ENCODE measurements at regions not wholly inside any gene's neighbourhood (a gene's known extent, or its start where the extent isn't known, plus 50 kb on each side); places are given as distances from the start of the nearest gene placed in this dataset.

DNA sequence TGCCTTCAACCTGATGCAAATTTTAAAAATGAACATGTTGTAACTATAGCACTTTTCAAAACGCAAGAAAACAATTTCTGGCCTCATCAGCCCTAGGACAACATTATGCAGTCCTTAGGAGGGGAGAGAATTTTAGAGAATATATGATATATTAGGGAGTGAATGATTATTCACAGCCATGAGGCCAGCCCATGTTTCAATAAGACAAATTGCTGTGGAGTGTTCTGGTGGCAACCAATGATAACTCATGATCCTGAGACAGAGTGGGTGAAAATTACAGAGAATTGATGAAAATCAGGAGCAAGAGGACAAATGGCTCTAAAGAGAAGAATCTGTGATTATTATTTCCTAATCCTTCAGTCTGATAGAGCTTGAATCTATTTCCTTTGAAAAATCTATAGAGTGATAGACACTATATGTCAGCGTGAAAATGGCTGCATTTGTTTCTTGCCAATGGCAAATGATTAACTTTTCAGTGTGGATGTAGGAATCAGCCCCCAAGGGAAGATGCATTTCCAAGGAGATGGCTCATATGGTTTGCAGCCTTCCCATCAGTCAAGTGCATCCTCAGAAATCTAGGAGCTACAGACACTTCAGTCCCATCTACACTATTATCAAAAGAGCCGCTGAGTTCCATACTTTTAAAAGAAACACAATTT lies 761.0 kb upstream of the ARRDC4 start:
- TF ChIP-seq, protein P1, sequence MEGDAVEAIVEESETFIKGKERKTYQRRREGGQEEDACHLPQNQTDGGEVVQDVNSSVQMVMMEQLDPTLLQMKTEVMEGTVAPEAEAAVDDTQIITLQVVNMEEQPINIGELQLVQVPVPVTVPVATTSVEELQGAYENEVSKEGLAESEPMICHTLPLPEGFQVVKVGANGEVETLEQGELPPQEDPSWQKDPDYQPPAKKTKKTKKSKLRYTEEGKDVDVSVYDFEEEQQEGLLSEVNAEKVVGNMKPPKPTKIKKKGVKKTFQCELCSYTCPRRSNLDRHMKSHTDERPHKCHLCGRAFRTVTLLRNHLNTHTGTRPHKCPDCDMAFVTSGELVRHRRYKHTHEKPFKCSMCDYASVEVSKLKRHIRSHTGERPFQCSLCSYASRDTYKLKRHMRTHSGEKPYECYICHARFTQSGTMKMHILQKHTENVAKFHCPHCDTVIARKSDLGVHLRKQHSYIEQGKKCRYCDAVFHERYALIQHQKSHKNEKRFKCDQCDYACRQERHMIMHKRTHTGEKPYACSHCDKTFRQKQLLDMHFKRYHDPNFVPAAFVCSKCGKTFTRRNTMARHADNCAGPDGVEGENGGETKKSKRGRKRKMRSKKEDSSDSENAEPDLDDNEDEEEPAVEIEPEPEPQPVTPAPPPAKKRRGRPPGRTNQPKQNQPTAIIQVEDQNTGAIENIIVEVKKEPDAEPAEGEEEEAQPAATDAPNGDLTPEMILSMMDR (IDR thresholded peaks at IDR 0.05 in 2 of 3, conservative IDR thresholded peaks at IDR 0.05 in 1 of 3; ENCODE audit: insufficient read depth in 2 of 3, low read depth in 1 of 3, low read length in 3 of 3): no peak
- no peak for TF ChIP-seq SRF (CRISPR knock-in tag; IDR thresholded peaks at IDR 0.05)
- TF ChIP-seq, protein P2, sequence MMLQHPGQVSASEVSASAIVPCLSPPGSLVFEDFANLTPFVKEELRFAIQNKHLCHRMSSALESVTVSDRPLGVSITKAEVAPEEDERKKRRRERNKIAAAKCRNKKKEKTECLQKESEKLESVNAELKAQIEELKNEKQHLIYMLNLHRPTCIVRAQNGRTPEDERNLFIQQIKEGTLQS (IDR thresholded peaks at IDR 0.05): no peak
- TF ChIP-seq, protein P2 (CRISPR knock-in tag; conservative IDR thresholded peaks at IDR 0.05): no peak
- TF ChIP-seq, protein P3, sequence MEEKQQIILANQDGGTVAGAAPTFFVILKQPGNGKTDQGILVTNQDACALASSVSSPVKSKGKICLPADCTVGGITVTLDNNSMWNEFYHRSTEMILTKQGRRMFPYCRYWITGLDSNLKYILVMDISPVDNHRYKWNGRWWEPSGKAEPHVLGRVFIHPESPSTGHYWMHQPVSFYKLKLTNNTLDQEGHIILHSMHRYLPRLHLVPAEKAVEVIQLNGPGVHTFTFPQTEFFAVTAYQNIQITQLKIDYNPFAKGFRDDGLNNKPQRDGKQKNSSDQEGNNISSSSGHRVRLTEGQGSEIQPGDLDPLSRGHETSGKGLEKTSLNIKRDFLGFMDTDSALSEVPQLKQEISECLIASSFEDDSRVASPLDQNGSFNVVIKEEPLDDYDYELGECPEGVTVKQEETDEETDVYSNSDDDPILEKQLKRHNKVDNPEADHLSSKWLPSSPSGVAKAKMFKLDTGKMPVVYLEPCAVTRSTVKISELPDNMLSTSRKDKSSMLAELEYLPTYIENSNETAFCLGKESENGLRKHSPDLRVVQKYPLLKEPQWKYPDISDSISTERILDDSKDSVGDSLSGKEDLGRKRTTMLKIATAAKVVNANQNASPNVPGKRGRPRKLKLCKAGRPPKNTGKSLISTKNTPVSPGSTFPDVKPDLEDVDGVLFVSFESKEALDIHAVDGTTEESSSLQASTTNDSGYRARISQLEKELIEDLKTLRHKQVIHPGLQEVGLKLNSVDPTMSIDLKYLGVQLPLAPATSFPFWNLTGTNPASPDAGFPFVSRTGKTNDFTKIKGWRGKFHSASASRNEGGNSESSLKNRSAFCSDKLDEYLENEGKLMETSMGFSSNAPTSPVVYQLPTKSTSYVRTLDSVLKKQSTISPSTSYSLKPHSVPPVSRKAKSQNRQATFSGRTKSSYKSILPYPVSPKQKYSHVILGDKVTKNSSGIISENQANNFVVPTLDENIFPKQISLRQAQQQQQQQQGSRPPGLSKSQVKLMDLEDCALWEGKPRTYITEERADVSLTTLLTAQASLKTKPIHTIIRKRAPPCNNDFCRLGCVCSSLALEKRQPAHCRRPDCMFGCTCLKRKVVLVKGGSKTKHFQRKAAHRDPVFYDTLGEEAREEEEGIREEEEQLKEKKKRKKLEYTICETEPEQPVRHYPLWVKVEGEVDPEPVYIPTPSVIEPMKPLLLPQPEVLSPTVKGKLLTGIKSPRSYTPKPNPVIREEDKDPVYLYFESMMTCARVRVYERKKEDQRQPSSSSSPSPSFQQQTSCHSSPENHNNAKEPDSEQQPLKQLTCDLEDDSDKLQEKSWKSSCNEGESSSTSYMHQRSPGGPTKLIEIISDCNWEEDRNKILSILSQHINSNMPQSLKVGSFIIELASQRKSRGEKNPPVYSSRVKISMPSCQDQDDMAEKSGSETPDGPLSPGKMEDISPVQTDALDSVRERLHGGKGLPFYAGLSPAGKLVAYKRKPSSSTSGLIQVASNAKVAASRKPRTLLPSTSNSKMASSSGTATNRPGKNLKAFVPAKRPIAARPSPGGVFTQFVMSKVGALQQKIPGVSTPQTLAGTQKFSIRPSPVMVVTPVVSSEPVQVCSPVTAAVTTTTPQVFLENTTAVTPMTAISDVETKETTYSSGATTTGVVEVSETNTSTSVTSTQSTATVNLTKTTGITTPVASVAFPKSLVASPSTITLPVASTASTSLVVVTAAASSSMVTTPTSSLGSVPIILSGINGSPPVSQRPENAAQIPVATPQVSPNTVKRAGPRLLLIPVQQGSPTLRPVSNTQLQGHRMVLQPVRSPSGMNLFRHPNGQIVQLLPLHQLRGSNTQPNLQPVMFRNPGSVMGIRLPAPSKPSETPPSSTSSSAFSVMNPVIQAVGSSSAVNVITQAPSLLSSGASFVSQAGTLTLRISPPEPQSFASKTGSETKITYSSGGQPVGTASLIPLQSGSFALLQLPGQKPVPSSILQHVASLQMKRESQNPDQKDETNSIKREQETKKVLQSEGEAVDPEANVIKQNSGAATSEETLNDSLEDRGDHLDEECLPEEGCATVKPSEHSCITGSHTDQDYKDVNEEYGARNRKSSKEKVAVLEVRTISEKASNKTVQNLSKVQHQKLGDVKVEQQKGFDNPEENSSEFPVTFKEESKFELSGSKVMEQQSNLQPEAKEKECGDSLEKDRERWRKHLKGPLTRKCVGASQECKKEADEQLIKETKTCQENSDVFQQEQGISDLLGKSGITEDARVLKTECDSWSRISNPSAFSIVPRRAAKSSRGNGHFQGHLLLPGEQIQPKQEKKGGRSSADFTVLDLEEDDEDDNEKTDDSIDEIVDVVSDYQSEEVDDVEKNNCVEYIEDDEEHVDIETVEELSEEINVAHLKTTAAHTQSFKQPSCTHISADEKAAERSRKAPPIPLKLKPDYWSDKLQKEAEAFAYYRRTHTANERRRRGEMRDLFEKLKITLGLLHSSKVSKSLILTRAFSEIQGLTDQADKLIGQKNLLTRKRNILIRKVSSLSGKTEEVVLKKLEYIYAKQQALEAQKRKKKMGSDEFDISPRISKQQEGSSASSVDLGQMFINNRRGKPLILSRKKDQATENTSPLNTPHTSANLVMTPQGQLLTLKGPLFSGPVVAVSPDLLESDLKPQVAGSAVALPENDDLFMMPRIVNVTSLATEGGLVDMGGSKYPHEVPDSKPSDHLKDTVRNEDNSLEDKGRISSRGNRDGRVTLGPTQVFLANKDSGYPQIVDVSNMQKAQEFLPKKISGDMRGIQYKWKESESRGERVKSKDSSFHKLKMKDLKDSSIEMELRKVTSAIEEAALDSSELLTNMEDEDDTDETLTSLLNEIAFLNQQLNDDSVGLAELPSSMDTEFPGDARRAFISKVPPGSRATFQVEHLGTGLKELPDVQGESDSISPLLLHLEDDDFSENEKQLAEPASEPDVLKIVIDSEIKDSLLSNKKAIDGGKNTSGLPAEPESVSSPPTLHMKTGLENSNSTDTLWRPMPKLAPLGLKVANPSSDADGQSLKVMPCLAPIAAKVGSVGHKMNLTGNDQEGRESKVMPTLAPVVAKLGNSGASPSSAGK (IDR thresholded peaks at IDR 0.05): no peak
- TF ChIP-seq CBX2 (IDR thresholded peaks at IDR 0.05; ENCODE audit: insufficient read depth, low read length, poor library complexity, severe bottlenecking): no peak
- no peak for TF ChIP-seq MCM3 (IDR thresholded peaks at IDR 0.05)
- no peak for TF ChIP-seq POLR2A (conservative IDR thresholded peaks at IDR 0.05)
- no peak for TF ChIP-seq TARDBP (IDR thresholded peaks at IDR 0.05)

All from K562 (cell line).